IMR-90 (cell line): ENCODE measurements at regions not wholly inside any gene's neighbourhood (a gene's known extent, or its start where the extent isn't known, plus 50 kb on each side); places are given as distances from the start of the nearest gene placed in this dataset.

ENCODE experiments used
- ATAC-seq: fragments of 200-7000 bp; cut with Tn5 transposase; 2 replicates; pipeline ENCODE4 v1.9.1; 2020; ENCODE audit warnings: low read depth, mild to moderate bottlenecking, moderate library complexity
- BruUV-seq: library from RNA; stranded (reverse); fragments of 400-500 nt; replicated peaks from 2 replicates; lab custom pipeline; 2021; lab: Mats Ljungman, UMichigan
- CTCF ChIA-PET: fragments of 300-600 bp; formaldehyde crosslinking; extraction: SDS; loops from one replicate; lab custom pipeline; 2021; ENCODE audit warnings: antibody characterized with exemption; lab: Yijun Ruan, JAX
- POLR2A ChIA-PET: fragments of 300-600 bp; sonication (Branson Sonifier 250); formaldehyde crosslinking; loops from one replicate; lab custom pipeline; 2022; ENCODE audit warnings: antibody characterized with exemption; ENCODE audit not compliant: unreplicated experiment; lab: Charles Lee
- DNase-seq: peaks from one replicate; pipeline ENCODE4 v3.0.0; 2013
- H2AFZ ChIP-seq: replicated peaks from 2 replicates; pipeline ENCODE3; 2013; ENCODE audit warnings: low read length, mild to moderate bottlenecking; ENCODE audit not compliant: poor library complexity
- H2AK5ac ChIP-seq: 2 replicates; pipeline ENCODE4 v1.6.1; 2013; ENCODE audit warnings: low read depth, low read length, inconsistent platforms
- H2AK9ac ChIP-seq: replicated peaks from 2 replicates; pipeline ENCODE3; 2013; ENCODE audit warnings: mild to moderate bottlenecking, low read depth, low read length, moderate library complexity; ENCODE audit not compliant: poor library complexity
- H2BK120ac ChIP-seq: 2 replicates; pipeline ENCODE4 v1.6.1; 2013; ENCODE audit warnings: low read depth, low read length, inconsistent platforms
- H2BK15ac ChIP-seq: 3 replicates; pipeline ENCODE4 v1.6.1; 2013; ENCODE audit warnings: low read depth, low read length, inconsistent platforms
- H2BK20ac ChIP-seq: 2 replicates; pipeline ENCODE4 v1.6.1; 2013; ENCODE audit warnings: low read depth, mild to moderate bottlenecking, inconsistent platforms, low read length, moderate library complexity
- H2BK5ac ChIP-seq: 2 replicates; pipeline ENCODE4 v1.6.1; 2013; ENCODE audit warnings: mild to moderate bottlenecking, low read depth, low read length, inconsistent platforms; ENCODE audit not compliant: poor library complexity, severe bottlenecking
- H3K14ac ChIP-seq: replicated peaks from 2 replicates; pipeline ENCODE4 v1.6.1; 2013; ENCODE audit warnings: low read depth, low read length, inconsistent platforms
- H3K18ac ChIP-seq: 2 replicates; pipeline ENCODE4 v1.6.1; 2013; ENCODE audit warnings: low read depth, low read length, control low read depth
- H3K23ac ChIP-seq: 2 replicates; pipeline ENCODE4 v1.6.1; 2013; ENCODE audit warnings: low read depth, low read length, inconsistent platforms
- H3K27ac ChIP-seq: 2 replicates; pipeline ENCODE4 v1.5.1; 2013; ENCODE audit warnings: mild to moderate bottlenecking, control low read depth, low read length; ENCODE audit not compliant: insufficient read depth
- H3K27me3 ChIP-seq: 2 replicates; pipeline ENCODE4 v1.6.1; 2013; ENCODE audit warnings: low read length; ENCODE audit not compliant: control insufficient read depth, insufficient read depth
- H3K36me3 ChIP-seq: 2 replicates; pipeline ENCODE4 v1.6.1; 2013; ENCODE audit warnings: low read length, mixed read lengths; ENCODE audit not compliant: control insufficient read depth, insufficient read depth
- H3K4ac ChIP-seq: 2 replicates; pipeline ENCODE4 v1.6.1; 2013; ENCODE audit warnings: low read depth, low read length, inconsistent platforms
- H3K4me1 ChIP-seq: 2 replicates; pipeline ENCODE4 v1.6.1; 2013; ENCODE audit warnings: low read length, mixed read lengths; ENCODE audit not compliant: control insufficient read depth, insufficient read depth
- H3K4me2 ChIP-seq: 2 replicates; pipeline ENCODE4 v1.6.1; 2013; ENCODE audit warnings: low read depth, mild to moderate bottlenecking, control low read depth, low read length, moderate library complexity
- H3K4me3 ChIP-seq: 2 replicates; pipeline ENCODE4 v1.5.1; 2013; ENCODE audit warnings: low read depth, mild to moderate bottlenecking, control low read depth, low read length, moderate library complexity; ENCODE audit not compliant: insufficient read depth
- H3K56ac ChIP-seq: 2 replicates; pipeline ENCODE4 v1.6.1; 2013; ENCODE audit warnings: low read length, inconsistent platforms; ENCODE audit not compliant: insufficient read depth; ENCODE audit errors: extremely low read depth
- H3K79me1 ChIP-seq, 2 experiments: 2 replicates each; pipeline ENCODE4 v1.6.1; 2013; ENCODE audit warnings: low read length in 2 of 2, inconsistent platforms in 1 of 2, low read depth in 1 of 2
- H3K9ac ChIP-seq: 2 replicates; pipeline ENCODE4 v1.6.1; 2013; ENCODE audit warnings: low read depth, low read length, control low read depth
- H3K9me1 ChIP-seq: 2 replicates; pipeline ENCODE4 v1.6.1; 2013; ENCODE audit warnings: low read length, inconsistent platforms; ENCODE audit not compliant: insufficient read depth
- H3K9me3 ChIP-seq: 2 replicates; pipeline ENCODE4 v1.6.1; 2013; ENCODE audit warnings: low read length; ENCODE audit not compliant: control insufficient read depth, insufficient read depth
- H4K20me1 ChIP-seq: 2 replicates; pipeline ENCODE4 v1.6.1; 2013; ENCODE audit warnings: low read length, inconsistent platforms; ENCODE audit not compliant: insufficient read depth
- H4K5ac ChIP-seq: 2 replicates; pipeline ENCODE4 v1.6.1; 2013; ENCODE audit warnings: mild to moderate bottlenecking, low read depth, low read length, control low read depth
- H4K8ac ChIP-seq, 2 experiments: 2 replicates each; pipeline ENCODE4 v1.6.1; 2013; ENCODE audit warnings: low read depth in 2 of 2, low read length in 2 of 2, control low read depth in 1 of 2, inconsistent platforms in 1 of 2
- H4K91ac ChIP-seq: 2 replicates; pipeline ENCODE4 v1.6.1; 2013; ENCODE audit warnings: low read depth, low read length, inconsistent platforms; ENCODE audit not compliant: insufficient read depth
- BHLHE40 ChIP-seq: fragments of 150-350 bp; IDR thresholded peaks from 2 replicates; pipeline ENCODE4 v1.6.1; 2016; ENCODE audit warnings: mild to moderate bottlenecking, low read depth, low read length
- CEBPB ChIP-seq: IDR thresholded peaks from 2 replicates; pipeline ENCODE4 v1.6.1; 2012; ENCODE audit warnings: low read depth, low read length, improper control_type of control experiment
- CHD1 ChIP-seq: IDR thresholded peaks from 2 replicates; pipeline ENCODE4 v1.6.1; 2012; ENCODE audit warnings: low read depth, low read length, improper control_type of control experiment
- ELK1 ChIP-seq: fragments of 150-350 bp; IDR thresholded peaks from 2 replicates; pipeline ENCODE4 v1.6.1; 2016; ENCODE audit warnings: low read depth, mild to moderate bottlenecking, low read length, moderate library complexity, borderline replicate concordance
- FOS ChIP-seq: fragments of 150-350 bp; IDR thresholded peaks from 2 replicates; pipeline ENCODE4 v1.6.1; 2016; ENCODE audit warnings: low read depth, low read length
- MAFK ChIP-seq: IDR thresholded peaks from 2 replicates; pipeline ENCODE4 v1.6.1; 2012; ENCODE audit warnings: low read depth, low read length, improper control_type of control experiment
- MAZ ChIP-seq: IDR thresholded peaks from 2 replicates; pipeline ENCODE4 v1.6.1; 2012; ENCODE audit warnings: low read depth, mild to moderate bottlenecking, low read length, improper control_type of control experiment, moderate library complexity, borderline replicate concordance
- MXI1 ChIP-seq: IDR thresholded peaks from 2 replicates; pipeline ENCODE4 v1.6.1; 2012; ENCODE audit warnings: low read depth, mild to moderate bottlenecking, low read length, moderate library complexity, borderline replicate concordance
- NFE2L2 ChIP-seq: fragments of 150-350 bp; IDR thresholded peaks from 2 replicates; pipeline ENCODE4 v1.6.1; 2016; ENCODE audit warnings: low read depth, mild to moderate bottlenecking, low read length
- POLR2A ChIP-seq: IDR thresholded peaks from 2 replicates; pipeline ENCODE4 v1.6.1; 2012; ENCODE audit warnings: mild to moderate bottlenecking, low read depth, low read length
- RAD21 ChIP-seq: IDR thresholded peaks from 2 replicates; pipeline ENCODE4 v1.6.1; 2012; ENCODE audit warnings: low read length, improper control_type of control experiment
- RCOR1 ChIP-seq: IDR thresholded peaks from 2 replicates; pipeline ENCODE4 v1.6.1; 2012; ENCODE audit warnings: mild to moderate bottlenecking, low read length, improper control_type of control experiment; ENCODE audit not compliant: insufficient replicate concordance
- RFX5 ChIP-seq: IDR thresholded peaks from 2 replicates; pipeline ENCODE4 v1.8.0; 2012; ENCODE audit warnings: low read depth, mild to moderate bottlenecking, low read length, moderate library complexity
- SMC3 ChIP-seq: fragments of 150-350 bp; IDR thresholded peaks from 2 replicates; pipeline ENCODE4 v1.6.1; 2016; ENCODE audit warnings: low read depth, mild to moderate bottlenecking, antibody characterized with exemption, low read length, moderate library complexity
- USF2 ChIP-seq: fragments of 150-350 bp; IDR thresholded peaks from 2 replicates; pipeline ENCODE4 v1.6.1; 2017; ENCODE audit warnings: mild to moderate bottlenecking, antibody characterized with exemption, low read length, low read depth
- WGBS, 2 experiments: methylation state at CpG; one replicate each; pipeline versions ENCODE4 v1.1.5 to v1.1.7; 2013; ENCODE audit warnings: missing lambda C conversion rate in 2 of 2; ENCODE audit not compliant: insufficient read length in 1 of 2; ENCODE audit errors: extremely low coverage in 2 of 2; 5-methylcytosine and 5-hydroxymethylcytosine counted together
- dilution Hi-C: fragments of 300-500 bp; cut with HindIII; formaldehyde crosslinking; loops from one replicate; pipeline ENCODE4 v1.14.3; 2018; ENCODE audit warnings: low sequenced_read_pairs; ENCODE audit not compliant: unreplicated experiment
- in situ Hi-C: fragments of 300-500 bp; cut with MboI; formaldehyde crosslinking; loops from 3 replicates; pipeline ENCODE4 v1.14.3; 2019; ENCODE audit warnings: low sequenced_read_pairs, inconsistent platforms, mixed read lengths
- intact Hi-C: fragments of 100-400 bp; cut with micrococcal nuclease; formaldehyde crosslinking; loops from 2 replicates; pipeline ENCODE4 v1.10.0; 2022
- TF ChIP-seq, protein P1 (sequence below): conservative IDR thresholded peaks from 2 replicates; pipeline ENCODE4 v1.5.1; 2012; ENCODE audit warnings: mild to moderate bottlenecking, low read depth, low read length, improper control_type of control experiment

DNA sequence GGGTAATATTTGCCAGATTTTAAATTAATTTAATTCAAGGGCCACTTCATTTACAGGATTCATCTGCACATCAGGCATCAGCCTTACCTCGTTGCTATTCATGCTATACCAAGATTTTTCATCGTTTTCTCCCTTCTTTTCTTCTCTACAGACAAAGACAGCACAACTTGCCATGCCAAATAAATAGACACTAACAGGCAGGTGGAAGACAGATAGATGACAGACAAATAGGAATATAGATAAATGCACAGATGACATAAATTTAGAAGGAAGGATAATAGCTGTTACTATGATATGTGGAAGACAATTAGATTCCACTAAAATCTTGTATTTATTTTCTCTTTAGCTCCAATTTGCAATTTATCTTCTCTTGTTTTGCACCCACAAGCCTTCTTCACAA is 164.5 kb upstream of the ARX start:
- dilution Hi-C loops = no loop called here

More for the DNA sequence above, 164.5 kb upstream of the ARX start:
- H4K8ac ChIP-seq = no peak overlapping the region
- no CpG with 5 or more reads among the region's 2 CpGs for WGBS, 2 experiments
- no peak overlapping the region for H2AK5ac ChIP-seq
- H2BK20ac ChIP-seq = no peak overlapping the region
- ATAC-seq (no peak), DNase-seq (no peak)
- H3K18ac ChIP-seq = no peak overlapping the region
- BruUV-seq = no TSS peak
- in situ Hi-C loops (no loop called here), intact Hi-C loops (no loop called here)
- H2AFZ ChIP-seq = no peak overlapping the region
- no peak overlapping the region for H2AK9ac ChIP-seq
- H3K9me3 ChIP-seq = no peaks in the 10 kb centered on the region
- ChIA-PET CTCF (no interaction called here), POLR2A (no interaction called here)
- H4K5ac ChIP-seq = no peak overlapping the region
- H3K14ac ChIP-seq = no peak overlapping the region
- no peaks in the 10 kb centered on the region for H3K36me3 ChIP-seq
- TF ChIP-seq CHD1 (no peak), USF2 (no peak), RFX5 (no peak), CEBPB (no peak), NFE2L2 (no peak), MAZ (no peak), MAFK (no peak), FOS (no peak), POLR2A (no peak), BHLHE40 (no peak), MXI1 (no peak), ELK1 (no peak), RCOR1 (no peak), SMC3 (no peak), RAD21 (no peak)
- TF ChIP-seq, protein P1, sequence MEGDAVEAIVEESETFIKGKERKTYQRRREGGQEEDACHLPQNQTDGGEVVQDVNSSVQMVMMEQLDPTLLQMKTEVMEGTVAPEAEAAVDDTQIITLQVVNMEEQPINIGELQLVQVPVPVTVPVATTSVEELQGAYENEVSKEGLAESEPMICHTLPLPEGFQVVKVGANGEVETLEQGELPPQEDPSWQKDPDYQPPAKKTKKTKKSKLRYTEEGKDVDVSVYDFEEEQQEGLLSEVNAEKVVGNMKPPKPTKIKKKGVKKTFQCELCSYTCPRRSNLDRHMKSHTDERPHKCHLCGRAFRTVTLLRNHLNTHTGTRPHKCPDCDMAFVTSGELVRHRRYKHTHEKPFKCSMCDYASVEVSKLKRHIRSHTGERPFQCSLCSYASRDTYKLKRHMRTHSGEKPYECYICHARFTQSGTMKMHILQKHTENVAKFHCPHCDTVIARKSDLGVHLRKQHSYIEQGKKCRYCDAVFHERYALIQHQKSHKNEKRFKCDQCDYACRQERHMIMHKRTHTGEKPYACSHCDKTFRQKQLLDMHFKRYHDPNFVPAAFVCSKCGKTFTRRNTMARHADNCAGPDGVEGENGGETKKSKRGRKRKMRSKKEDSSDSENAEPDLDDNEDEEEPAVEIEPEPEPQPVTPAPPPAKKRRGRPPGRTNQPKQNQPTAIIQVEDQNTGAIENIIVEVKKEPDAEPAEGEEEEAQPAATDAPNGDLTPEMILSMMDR = no peak
- no peak overlapping the region for H3K23ac ChIP-seq
- H4K20me1 ChIP-seq = no peaks in the 10 kb centered on the region
- no peaks in the 10 kb centered on the region for H3K79me1 ChIP-seq
- no peak overlapping the region for H2BK120ac ChIP-seq
- H3K56ac ChIP-seq = no peak overlapping the region
- H3K4me3 ChIP-seq = no peak overlapping the region
- H3K4me2 ChIP-seq = no peak overlapping the region
- H3K4ac ChIP-seq = no peak overlapping the region
- H4K91ac ChIP-seq = no peak overlapping the region
- H3K27me3 ChIP-seq = no peaks in the 10 kb centered on the region
- H3K9me1 ChIP-seq = no peaks in the 10 kb centered on the region
- H2BK15ac ChIP-seq = no peak overlapping the region
- H3K27ac ChIP-seq = no peak overlapping the region
- H3K4me1 ChIP-seq = no peaks in the 10 kb centered on the region
- H2BK5ac ChIP-seq = no peak overlapping the region
- no peak overlapping the region for H3K9ac ChIP-seq
